Omental fat pad (tissue), 3 donors: ENCODE measurements at regions not wholly inside any gene's neighbourhood (a gene's known extent, or its start where the extent isn't known, plus 50 kb on each side); places are given as distances from the start of the nearest gene placed in this dataset.
"Not testable (repeated sequence)": the region's sequence is repeated elsewhere in the genome, so short reads cannot be mapped to it uniquely, and the experiment has no call there.

Experiments used
- ATAC-seq: fragments of 150-250 bp; one replicate; pipeline ENCODE4 v1.9.1; 2016; ENCODE audit warnings: mild to moderate bottlenecking, moderate library complexity; ENCODE audit not compliant: low FRiP score
- DNase-seq: peaks from one replicate; pipeline ENCODE4 v3.0.0-alpha.2; 2019; ENCODE audit warnings: low spot score
- TF ChIP-seq, protein P1 (sequence below), 3 donors: fragments of 450-650 bp; IDR thresholded peaks; one replicate each; pipeline ENCODE4 v1.5.1; 2016 to 2017; ENCODE audit warnings: antibody characterized with exemption in 3 of 3, mild to moderate bottlenecking in 3 of 3, moderate library complexity in 2 of 3

DNA sequence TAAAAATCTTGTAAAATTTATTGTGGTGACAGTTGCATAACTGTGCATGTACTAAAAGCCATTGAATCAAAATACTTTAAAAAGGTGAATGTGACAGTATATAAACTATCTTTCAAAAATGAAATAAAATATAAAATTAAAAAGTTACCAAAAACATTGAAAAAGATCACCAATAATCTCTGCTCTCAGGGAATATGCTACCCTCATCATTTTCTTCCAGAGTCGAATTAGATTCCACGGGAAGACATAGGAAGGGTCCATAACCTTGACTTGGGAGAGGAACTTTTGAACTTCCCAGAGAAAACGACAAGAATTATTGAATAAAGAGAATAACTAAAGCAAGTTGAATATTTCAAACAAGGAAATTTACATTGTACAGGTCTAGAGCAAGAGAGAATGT is 649.5 kb downstream of the NUP35 start:
- no peak for ATAC-seq
- TF ChIP-seq, protein P1, sequence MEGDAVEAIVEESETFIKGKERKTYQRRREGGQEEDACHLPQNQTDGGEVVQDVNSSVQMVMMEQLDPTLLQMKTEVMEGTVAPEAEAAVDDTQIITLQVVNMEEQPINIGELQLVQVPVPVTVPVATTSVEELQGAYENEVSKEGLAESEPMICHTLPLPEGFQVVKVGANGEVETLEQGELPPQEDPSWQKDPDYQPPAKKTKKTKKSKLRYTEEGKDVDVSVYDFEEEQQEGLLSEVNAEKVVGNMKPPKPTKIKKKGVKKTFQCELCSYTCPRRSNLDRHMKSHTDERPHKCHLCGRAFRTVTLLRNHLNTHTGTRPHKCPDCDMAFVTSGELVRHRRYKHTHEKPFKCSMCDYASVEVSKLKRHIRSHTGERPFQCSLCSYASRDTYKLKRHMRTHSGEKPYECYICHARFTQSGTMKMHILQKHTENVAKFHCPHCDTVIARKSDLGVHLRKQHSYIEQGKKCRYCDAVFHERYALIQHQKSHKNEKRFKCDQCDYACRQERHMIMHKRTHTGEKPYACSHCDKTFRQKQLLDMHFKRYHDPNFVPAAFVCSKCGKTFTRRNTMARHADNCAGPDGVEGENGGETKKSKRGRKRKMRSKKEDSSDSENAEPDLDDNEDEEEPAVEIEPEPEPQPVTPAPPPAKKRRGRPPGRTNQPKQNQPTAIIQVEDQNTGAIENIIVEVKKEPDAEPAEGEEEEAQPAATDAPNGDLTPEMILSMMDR (IDR thresholded peaks at IDR 0.05): no peak
- DNase-seq: no peak

DNA sequence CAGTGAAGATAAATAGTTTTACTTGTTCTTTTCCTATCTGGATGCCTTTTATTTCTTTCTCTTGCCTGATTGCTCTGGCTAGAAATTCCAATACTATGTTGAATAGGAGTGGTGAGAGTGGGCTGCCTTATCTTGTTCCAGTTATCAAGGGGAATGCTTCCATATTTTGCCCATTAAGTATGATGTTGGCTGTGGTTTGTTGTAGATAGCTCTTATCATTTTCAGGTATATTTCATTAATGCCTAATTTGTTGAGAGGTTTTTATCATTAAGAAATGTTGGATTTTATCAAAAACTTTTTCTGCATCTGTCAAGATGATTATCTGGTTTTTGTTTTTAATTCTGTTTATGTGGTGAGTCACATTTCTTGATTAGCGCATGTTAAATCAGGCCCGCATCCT is 655.8 kb downstream of the NUP35 start:
- ATAC-seq (no peak), DNase-seq (no peak)
- TF ChIP-seq, protein P1 (IDR thresholded peaks at IDR 0.05): no peak

DNA sequence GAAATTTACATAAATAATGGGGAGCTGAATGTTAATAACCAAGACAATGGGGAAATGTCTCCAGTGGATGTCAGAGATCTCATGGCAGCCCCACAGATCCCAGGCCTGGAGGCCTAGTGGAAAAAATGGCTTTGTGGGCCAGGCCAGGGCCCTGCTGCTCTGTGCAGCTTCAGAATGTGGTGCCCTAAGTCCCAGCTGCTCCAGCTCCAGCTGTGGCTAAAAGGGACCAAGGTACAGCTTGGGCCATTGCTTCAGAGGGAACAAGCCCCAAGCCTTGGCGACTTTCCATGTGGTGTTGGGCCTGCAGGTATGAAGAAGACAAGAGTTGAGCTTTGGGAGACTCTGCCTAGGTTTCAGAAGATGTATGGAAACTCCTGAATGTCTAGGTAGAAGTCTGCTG is 658.2 kb downstream of the NUP35 start:
- DNase-seq (no peak), ATAC-seq (no peak)
- TF ChIP-seq, protein P1 (IDR thresholded peaks at IDR 0.05): no peak

DNA sequence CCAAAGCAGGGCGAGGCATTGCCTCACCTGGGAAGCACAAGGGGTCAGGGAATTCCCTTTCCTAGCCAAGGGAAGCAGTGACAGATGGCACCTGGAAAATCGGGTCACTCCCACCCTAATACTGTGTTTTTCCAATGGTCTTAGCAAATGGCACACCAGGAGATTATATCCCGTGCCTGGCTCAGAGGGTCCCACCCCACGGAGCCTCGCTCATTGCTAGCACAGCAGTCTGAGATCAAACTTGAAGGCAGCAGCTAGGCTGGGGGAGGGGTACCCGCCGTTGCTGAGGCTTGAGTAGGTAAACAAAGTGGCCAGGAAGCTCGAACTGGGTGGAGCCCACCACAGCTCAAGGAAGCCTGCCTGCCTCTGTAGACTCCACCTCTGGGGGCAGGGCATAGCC is 664.6 kb downstream of the NUP35 start:
- DNase-seq, ATAC-seq: not testable (repeated sequence)

DNA sequence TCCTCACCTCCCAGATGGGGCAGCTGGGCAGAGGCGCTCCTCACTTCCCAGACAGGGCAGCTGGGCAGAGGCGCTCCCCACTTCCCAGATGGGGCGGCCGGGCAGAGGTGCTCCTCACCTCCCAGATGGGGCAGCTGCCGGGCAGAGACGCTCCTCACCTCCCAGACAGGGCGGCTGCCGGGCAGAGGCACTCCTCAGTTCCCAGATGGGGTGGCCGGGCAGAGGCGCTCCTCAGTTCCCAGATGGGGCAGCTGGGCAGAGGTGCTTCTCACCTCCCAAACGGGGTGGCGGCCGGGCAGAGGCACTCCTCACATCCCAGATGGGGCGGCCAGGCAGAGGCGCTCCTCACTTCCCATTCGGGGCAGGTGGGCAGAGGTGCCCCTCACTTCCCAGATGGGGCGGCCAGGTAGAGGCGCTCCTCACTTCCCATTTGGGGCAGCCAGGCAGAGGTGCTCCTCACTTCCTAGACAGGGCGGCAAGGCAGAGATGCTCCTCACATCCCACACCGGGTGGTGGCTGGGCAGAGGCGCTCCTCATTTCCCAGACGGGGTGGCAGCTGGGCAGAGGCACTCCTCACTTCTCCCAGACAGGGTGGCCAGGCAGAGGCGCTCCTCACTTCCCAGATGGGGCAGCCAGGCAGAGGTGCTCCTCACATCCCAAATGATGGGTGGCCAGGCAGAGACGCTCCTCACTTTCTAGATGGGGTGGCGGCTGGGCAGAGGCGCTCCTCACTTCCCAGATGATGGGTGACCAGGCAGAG is 668.1 kb downstream of the NUP35 start:
- not testable (repeated sequence) for DNase-seq, ATAC-seq

DNA sequence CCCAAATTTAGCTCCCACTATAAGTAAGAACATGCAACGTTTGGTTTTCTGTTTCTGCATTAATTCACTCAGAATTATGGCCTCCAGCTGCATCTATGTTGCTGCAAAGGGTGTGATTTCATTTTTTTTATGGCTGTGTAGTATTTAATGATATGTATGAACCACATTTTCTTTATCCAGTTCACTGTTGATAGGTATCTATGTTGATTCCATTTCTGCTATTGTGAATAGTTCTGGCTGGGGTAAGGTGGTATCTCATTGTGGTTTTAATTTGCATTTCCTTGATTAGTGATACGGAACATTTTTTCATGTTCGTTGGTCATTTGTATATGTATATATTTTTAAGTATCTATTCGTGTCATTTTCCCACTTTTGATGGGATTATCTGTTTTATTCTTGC is 674.3 kb downstream of the NUP35 start:
- ATAC-seq: no peak
- DNase-seq: no peak
- TF ChIP-seq, protein P1 (IDR thresholded peaks at IDR 0.05): no peak

DNA sequence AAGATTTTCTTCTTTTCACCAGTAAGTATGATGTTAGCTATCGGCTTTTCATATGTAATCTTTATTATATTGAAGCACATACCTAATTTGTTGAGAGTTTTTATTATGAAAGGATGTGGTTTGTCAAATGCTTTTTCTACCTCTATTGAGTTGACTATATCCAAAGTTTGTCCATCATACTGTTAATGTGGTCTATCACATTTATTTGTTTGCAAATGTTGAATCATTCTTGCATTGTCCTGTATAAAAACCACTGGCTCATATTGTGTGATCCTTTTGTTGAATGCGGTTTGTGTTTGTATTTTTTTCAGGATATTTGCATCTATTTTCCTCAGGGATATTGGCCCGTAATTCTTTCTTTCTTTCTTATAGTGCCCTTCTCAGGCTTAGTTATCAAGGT is 675.5 kb downstream of the NUP35 start:
- TF ChIP-seq, protein P1 (IDR thresholded peaks at IDR 0.05): no peak
- ATAC-seq (no peak), DNase-seq (no peak)

DNA sequence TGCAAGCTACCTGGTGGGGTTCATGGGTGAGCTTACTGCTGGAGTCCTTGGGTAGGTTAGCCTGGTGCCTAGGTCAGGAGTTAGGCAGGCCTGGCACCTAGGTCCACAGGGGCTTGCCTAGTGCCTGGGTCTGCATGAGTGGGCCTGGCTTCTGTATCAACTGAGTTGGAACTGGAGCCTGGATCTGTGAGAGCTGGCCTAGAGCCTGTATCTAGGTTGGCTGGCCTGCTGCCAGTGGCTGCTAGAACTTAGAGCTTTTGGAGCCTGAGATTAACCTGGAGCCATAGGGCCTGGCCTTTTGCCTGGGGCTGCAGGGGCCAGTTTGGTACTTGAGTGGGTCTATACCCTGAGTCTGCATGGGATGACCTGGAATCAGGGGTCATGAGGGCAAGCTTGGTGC is 679.4 kb downstream of the NUP35 start:
- TF ChIP-seq, protein P1 (IDR thresholded peaks at IDR 0.05): no peak
- ATAC-seq: no peak
- DNase-seq: no peak
